GM19025 (cell line): ENCODE measurements at regions not wholly inside any gene's neighbourhood (a gene's known extent, or its start where the extent isn't known, plus 50 kb on each side); places are given as distances from the start of the nearest gene placed in this dataset.
"Not testable (repeated sequence)": the region's sequence is repeated elsewhere in the genome, so short reads cannot be mapped to it uniquely, and the experiment has no call there.

Experiments
- ATAC-seq: cut with Tn5 transposase; IDR thresholded peaks from one replicate; pipeline ENCODE4 v1.9.1; 2021; ENCODE audit warnings: mild to moderate bottlenecking, low read depth, moderate library complexity; ENCODE audit not compliant: unreplicated experiment

GRCh38 chr6:112636650-112637262, 289.6 kb downstream of the RFPL4B start:
- ATAC-seq: no peak

GRCh38 chr6:112639391-112639831, 292.3 kb downstream of the RFPL4B start:
- no peak for ATAC-seq

GRCh38 chr6:112640891-112641290, 293.8 kb downstream of the RFPL4B start:
- ATAC-seq: no peak

- ATAC-seq: no peak
These were observed 302.7 kb downstream of the RFPL4B start for GRCh38 chr6:112649853-112650252.

- no peak for ATAC-seq
These were observed 304.1 kb downstream of the RFPL4B start for GRCh38 chr6:112651239-112651638.

GRCh38 chr6:112659912-112660311, 312.8 kb downstream of the RFPL4B start:
- ATAC-seq: no peak

GRCh38 chr6:112660626-112661025, 313.5 kb downstream of the RFPL4B start:
- no peak for ATAC-seq

- ATAC-seq: no peak
These were observed 316.6 kb downstream of the RFPL4B start for GRCh38 chr6:112663698-112664097.

- no peak for ATAC-seq
These were observed 318.0 kb downstream of the RFPL4B start for GRCh38 chr6:112665114-112665513.

- ATAC-seq: no peak
These were observed 318.7 kb downstream of the RFPL4B start for GRCh38 chr6:112665815-112666214.

- no peak for ATAC-seq
These were observed 320.3 kb downstream of the RFPL4B start for GRCh38 chr6:112667427-112667826.

GRCh38 chr6:112680091-112680490, 333.0 kb downstream of the RFPL4B start:
- no peak for ATAC-seq

GRCh38 chr6:112682071-112682470, 334.9 kb downstream of the RFPL4B start:
- no peak for ATAC-seq

GRCh38 chr6:112683106-112683505, 336.0 kb downstream of the RFPL4B start:
- no peak for ATAC-seq

GRCh38 chr6:112683926-112684325, 336.8 kb downstream of the RFPL4B start:
- no peak for ATAC-seq

- not testable (repeated sequence) for ATAC-seq
These were observed 338.5 kb downstream of the RFPL4B start for GRCh38 chr6:112685521-112686220.

GRCh38 chr6:112688487-112689165, 341.5 kb downstream of the RFPL4B start:
- ATAC-seq: not testable (repeated sequence)

- not testable (repeated sequence) for ATAC-seq
These were observed 342.2 kb downstream of the RFPL4B start for GRCh38 chr6:112689183-112689858.

GRCh38 chr6:112690497-112691202, 343.5 kb downstream of the RFPL4B start:
- ATAC-seq: no peak

- no peak for ATAC-seq
These were observed 344.2 kb downstream of the RFPL4B start for GRCh38 chr6:112691289-112691688.
